IMR-90 (cell line): ENCODE measurements at regions not wholly inside any gene's neighbourhood (a gene's known extent, or its start where the extent isn't known, plus 50 kb on each side); places are given as distances from the start of the nearest gene placed in this dataset.

Experiments
- CEBPB ChIP-seq: IDR thresholded peaks from 2 replicates; pipeline ENCODE4 v1.6.1; 2012; ENCODE audit warnings: low read depth, low read length, improper control_type of control experiment
- CTCF ChIP-seq: conservative IDR thresholded peaks from 2 replicates; pipeline ENCODE4 v1.5.1; 2012; ENCODE audit warnings: mild to moderate bottlenecking, low read depth, low read length, improper control_type of control experiment
- ELK1 ChIP-seq: fragments of 150-350 bp; IDR thresholded peaks from 2 replicates; pipeline ENCODE4 v1.6.1; 2016; ENCODE audit warnings: low read depth, mild to moderate bottlenecking, low read length, moderate library complexity, borderline replicate concordance
- MAZ ChIP-seq: IDR thresholded peaks from 2 replicates; pipeline ENCODE4 v1.6.1; 2012; ENCODE audit warnings: low read depth, mild to moderate bottlenecking, low read length, improper control_type of control experiment, moderate library complexity, borderline replicate concordance
- POLR2A ChIP-seq: IDR thresholded peaks from 2 replicates; pipeline ENCODE4 v1.6.1; 2012; ENCODE audit warnings: mild to moderate bottlenecking, low read depth, low read length
- RCOR1 ChIP-seq: IDR thresholded peaks from 2 replicates; pipeline ENCODE4 v1.6.1; 2012; ENCODE audit warnings: mild to moderate bottlenecking, low read length, improper control_type of control experiment; ENCODE audit not compliant: insufficient replicate concordance
- RFX5 ChIP-seq: IDR thresholded peaks from 2 replicates; pipeline ENCODE4 v1.8.0; 2012; ENCODE audit warnings: low read depth, mild to moderate bottlenecking, low read length, moderate library complexity
- SMC3 ChIP-seq: fragments of 150-350 bp; IDR thresholded peaks from 2 replicates; pipeline ENCODE4 v1.6.1; 2016; ENCODE audit warnings: low read depth, mild to moderate bottlenecking, antibody characterized with exemption, low read length, moderate library complexity
- USF2 ChIP-seq: fragments of 150-350 bp; IDR thresholded peaks from 2 replicates; pipeline ENCODE4 v1.6.1; 2017; ENCODE audit warnings: mild to moderate bottlenecking, antibody characterized with exemption, low read length, low read depth

- TF ChIP-seq CTCF (no peak), USF2 (no peak), CEBPB (no peak), MAZ (no peak), RFX5 (no peak), ELK1 (no peak), POLR2A (no peak), RCOR1 (no peak), SMC3 (no peak)
Observed at GRCh38 chr5:85472749-85473148, 1088.1 kb upstream of the EDIL3 start.
